ENCODE measurements at regions not wholly inside any gene's neighbourhood (a gene's known extent, or its start where the extent isn't known, plus 50 kb on each side); places are given as distances from the start of the nearest gene placed in this dataset.
A peak's percentile ranks its signal among the peaks of the same experiment; 100 is the strongest.

- no peak for TF ChIP-seq IRF1 (CRISPR knock-in tag; IDR thresholded peaks at IDR 0.05; ENCODE audit: low read depth)
- TF ChIP-seq ARID3A (IDR thresholded peaks at IDR 0.05; ENCODE audit: low read depth, low read length), result 0 out of 2 replicates have a peak, but pooled peaks have one; percentile 17
- peak; percentile 85 for TF ChIP-seq CTCF (CRISPR knock-in tag; IDR thresholded peaks at IDR 0.05)
- 0 out of 2 replicates have a peak, but pooled peaks have one; percentile 15 for TF ChIP-seq BCL6 (CRISPR knock-in tag; IDR thresholded peaks at IDR 0.05)
- TF ChIP-seq ZNF616 (CRISPR knock-in tag; IDR thresholded peaks at IDR 0.05; ENCODE audit: low read depth), result no peak
- no peak for TF ChIP-seq MAFK (conservative IDR thresholded peaks at IDR 0.05 in 1 of 2, IDR thresholded peaks at IDR 0.05 in 1 of 2; ENCODE audit: low read length in 2 of 2)
- 0 out of 2 replicates have a peak, but pooled peaks have one; percentile 9 for TF ChIP-seq ELF3 (CRISPR knock-in tag; IDR thresholded peaks at IDR 0.05)
- no peak for TF ChIP-seq TCF12 (IDR thresholded peaks at IDR 0.05)
- TF ChIP-seq TCF12 (CRISPR knock-in tag; IDR thresholded peaks at IDR 0.05), result no peak
- TF ChIP-seq MIXL1 (CRISPR knock-in tag; IDR thresholded peaks at IDR 0.05), result 0 out of 2 replicates have a peak, but pooled peaks have one; percentile 38
- TF ChIP-seq FOXA1 (IDR thresholded peaks at IDR 0.05), result no peak
- TF ChIP-seq FOXA1 (CRISPR knock-in tag; IDR thresholded peaks at IDR 0.05), result 0 out of 2 replicates have a peak, but pooled peaks have one; percentile 28
Observed at GRCh38 chr5:122515709-122516431, 203.8 kb downstream of the SNCAIP start (continued).
